Lung microvascular endothelial cell (primary cell): ENCODE measurements at regions not wholly inside any gene's neighbourhood (a gene's known extent, or its start where the extent isn't known, plus 50 kb on each side); places are given as distances from the start of the nearest gene placed in this dataset.

Experiments
- DNase-seq, 2 donors: peaks; one replicate each; pipeline versions ENCODE4 v3.0.0 to v3.0.0-alpha.2; 2010; ENCODE audit warnings: low read depth in 2 of 2

- no peak for DNase-seq
Observed at GRCh38 chr4:137635601-137636000, 103.3 kb upstream of the PCDH18 start.

GRCh38 chr4:137635108-137635507 is 102.8 kb upstream of the PCDH18 start:
- DNase-seq: no peak

DNA sequence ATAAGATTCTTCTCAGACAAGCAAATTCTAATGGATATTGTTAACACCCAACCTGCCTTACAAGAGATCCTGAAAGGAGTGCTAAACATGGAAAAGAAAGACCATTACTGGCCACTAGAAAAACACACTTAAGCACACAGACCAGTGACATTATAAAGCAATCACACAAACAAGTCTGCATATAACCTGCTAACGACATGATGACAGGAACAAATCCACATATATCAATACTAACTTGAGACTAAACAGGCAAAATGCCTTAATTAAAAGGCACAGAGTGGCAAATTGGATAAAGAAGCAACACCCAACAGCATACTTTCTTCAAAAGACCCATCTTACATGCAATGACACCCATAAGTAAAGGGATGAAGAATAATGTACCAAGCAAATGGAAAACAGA is 100.5 kb upstream of the PCDH18 start:
- DNase-seq: no peak

- no peak for DNase-seq
Observed at GRCh38 chr4:137631605-137632004, 99.3 kb upstream of the PCDH18 start.

DNA sequence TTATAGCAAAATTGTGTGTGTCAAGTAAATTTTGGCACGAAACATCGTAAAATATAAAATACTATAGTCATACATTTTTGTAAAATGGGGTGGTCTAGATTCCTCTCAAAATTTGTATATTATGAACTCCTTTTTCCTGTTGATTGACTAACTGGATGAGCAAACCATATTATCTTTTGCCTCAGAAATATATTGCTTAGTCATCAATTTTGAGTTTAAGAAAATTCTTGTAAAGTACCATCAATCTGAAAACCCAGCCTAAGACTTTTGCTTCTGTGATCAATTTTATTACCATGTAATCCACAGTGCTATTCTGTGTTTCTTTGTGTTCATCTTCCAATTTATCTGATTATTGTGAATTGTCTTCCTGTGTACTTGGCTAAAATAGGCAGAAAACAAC is 98.0 kb upstream of the PCDH18 start:
- no peak for DNase-seq

GRCh38 chr4:137627739-137628460 is 95.6 kb upstream of the PCDH18 start:
- DNase-seq: no peak

DNA sequence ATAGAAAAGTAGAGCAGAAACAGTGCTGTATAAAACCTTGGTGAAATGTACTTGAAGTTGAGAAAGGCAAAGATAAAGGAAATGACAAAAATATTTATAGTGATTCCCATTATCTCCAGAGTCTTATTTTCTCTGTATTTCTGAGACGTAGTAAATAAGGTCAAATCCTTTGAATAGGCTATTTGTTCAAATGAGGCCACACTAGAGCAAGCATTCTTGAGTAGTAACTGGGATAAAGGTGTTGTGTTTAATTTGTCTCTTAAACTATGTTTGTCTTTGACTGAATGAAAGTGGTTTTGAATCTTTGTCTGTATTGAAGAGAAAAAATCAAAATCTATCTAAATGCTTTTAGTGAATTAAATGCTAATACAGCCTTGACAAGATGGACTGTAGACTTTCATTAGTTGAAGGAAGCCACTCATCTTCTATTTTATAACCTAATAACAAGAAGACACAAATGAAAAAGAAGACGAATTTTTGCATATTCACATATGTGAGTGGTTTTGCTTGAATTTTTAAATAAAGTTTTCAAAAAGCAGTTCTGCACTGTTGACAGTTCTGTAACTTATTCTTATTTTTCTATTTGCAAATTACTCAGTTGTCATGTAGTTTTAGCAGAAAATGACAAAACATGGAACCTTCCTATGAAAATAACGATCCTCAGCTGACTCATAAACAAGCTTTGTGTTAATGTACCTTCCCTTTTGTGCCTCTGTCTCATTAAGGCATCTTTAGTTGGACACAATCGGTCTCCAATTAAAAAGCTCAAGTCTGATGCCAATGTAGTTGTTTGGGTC is 94.8 kb upstream of the PCDH18 start:
- no peak for DNase-seq

DNA sequence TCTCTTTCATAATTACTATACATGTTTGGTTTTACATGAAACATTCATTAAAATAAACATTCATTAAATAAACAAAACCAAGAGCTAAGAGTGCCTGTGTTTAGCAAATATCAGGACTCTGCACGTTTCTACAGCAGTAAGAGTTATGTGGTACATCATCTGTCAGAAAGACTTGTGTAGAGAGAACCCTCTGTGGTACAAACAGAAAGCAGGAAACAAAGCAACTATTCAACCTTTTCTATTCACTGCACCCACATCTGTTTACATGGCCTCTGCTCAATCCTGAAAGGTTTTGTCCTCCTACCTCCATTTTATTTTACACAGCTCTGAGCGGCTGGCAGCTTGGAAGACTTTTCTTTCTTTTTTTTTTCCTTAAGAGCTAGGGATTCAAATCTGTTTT is 90.7 kb upstream of the PCDH18 start:
- DNase-seq: no peak

GRCh38 chr4:137621056-137621455 is 88.8 kb upstream of the PCDH18 start:
- DNase-seq: no peak

GRCh38 chr4:137614491-137614890 is 82.2 kb upstream of the PCDH18 start:
- DNase-seq: no peak

DNA sequence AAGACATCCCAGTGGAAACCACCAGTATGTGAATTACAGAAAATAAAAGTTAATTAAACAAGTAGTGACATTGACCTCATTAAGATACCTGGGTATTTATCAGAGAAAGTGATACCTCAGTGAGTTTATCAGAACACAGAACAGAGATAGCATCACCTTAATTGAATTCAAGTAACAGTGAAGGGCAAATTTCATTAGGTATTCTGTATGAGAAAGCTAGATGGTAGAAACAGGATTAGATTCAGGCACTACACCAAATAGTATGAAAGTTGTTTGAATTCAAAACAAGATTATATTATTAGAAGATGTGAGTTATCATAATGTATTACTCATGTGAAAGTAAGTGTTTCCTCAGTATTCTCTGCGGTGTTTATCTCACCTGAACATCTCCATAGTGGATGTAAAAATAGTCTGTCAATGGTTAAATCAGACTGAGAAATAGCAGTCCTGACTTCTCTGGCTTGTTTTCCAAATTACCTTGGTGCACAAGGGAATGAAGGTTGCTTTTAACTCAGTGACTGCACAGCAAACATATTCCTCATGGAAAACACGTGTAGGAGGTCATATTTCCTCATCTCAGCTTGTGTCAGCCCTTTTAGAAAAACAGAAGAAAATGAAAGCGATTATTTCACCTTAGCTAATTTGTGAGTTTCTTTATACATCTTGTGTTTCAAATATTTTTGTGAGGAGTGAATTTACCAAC is 79.9 kb upstream of the PCDH18 start:
- no peak for DNase-seq

GRCh38 chr4:137610960-137611359 is 78.7 kb upstream of the PCDH18 start:
- DNase-seq: no peak

DNA sequence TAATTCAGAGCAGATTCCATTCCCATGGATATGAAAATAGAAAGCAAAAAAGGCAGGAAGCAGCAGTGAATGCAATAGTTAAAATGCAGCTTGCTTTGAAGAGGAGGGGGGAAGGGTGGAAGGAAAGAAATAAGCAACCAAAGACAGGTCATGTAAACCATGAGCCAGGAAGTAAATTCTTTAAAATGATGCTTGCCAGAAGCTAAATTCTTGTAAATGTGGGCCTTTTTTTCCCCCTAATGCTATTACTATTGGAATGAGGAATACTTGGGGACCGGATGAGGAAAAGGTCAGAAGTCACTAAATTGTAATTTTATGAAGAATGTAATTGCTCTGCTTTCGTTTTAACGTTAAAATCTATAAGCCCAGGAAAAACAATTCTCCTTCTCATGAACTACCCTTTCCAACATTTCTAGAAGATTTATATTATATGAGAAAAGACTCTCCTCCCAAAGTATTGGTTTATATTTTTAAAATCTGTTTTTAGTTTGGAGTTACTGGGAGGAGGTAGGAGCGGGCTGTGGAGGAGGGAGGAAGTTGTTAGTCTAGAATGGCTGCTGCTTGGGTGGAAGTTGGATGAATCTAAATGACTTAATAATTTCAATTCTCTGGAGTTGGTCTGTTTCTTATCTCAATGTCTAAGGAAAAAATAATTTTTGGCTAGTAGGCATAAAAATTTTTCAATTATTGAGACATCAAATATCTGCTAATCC is 77.6 kb upstream of the PCDH18 start:
- no peak for DNase-seq

DNA sequence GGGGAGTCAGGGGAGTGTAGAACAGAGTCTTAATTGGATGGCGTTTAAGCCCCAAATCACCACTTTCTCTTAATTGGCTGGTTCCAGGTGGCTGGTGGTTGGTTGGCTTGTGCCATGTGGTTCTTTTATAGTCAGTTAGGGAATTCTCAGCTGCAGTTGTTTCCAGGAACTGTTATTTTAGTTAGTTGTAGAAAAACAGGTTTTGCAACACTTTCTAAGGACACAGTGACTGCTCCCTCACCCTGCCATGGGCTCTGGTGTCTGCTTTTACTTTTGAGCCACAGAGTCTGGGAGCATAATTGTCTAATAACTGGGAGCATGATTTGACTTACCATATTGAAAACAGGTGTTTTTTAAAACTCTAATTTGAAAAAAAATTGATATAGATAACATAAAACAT is 75.8 kb upstream of the PCDH18 start:
- DNase-seq: no peak

DNA sequence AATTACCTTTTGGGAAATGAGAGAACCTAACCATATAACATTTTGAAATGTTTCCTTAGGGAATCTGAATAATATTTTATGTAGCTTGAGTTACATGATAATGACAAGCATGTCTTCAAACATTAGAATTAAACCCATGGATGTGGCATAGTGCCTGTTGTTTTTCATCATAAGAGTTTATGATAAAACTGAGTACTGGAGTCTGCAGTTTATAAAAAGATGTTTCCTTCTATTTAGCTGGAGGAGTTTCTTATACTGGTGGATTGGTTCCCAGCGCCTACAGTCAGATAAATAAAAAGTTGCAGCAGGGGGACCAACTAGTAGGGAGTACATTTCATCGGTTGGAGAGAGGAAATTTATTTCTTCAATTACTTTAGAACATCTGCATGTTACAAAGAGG is 70.1 kb upstream of the PCDH18 start:
- no peak for DNase-seq

DNA sequence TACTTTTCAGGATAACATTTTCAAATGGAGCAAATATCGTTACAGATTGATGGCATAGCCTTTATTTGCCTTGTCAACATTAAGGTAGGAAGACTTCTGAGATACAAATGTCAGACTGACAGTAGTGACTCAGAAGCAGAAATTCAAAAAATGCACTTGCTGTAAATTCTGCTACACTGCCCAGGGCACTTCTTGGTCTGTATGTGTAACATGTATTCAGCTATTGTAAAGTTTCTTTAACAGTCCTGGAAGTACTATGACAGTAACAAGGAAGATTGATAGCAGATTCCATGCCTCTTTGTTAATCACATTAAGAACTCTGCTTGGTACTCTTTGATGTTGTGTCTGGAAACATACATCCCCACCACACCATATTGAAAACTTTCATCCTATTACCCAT is 69.6 kb upstream of the PCDH18 start:
- no peak for DNase-seq

GRCh38 chr4:137599734-137600133 is 67.4 kb upstream of the PCDH18 start:
- no peak for DNase-seq

GRCh38 chr4:137597752-137598430 is 65.6 kb upstream of the PCDH18 start:
- no peak for DNase-seq

- no peak for DNase-seq
Observed at GRCh38 chr4:137587796-137588195, 55.5 kb upstream of the PCDH18 start.

- DNase-seq: no peak
Observed at GRCh38 chr4:137583671-137584070, 51.4 kb upstream of the PCDH18 start.
